HEK293 (cell line): ENCODE measurements at regions not wholly inside any gene's neighbourhood (a gene's known extent, or its start where the extent isn't known, plus 50 kb on each side); places are given as distances from the start of the nearest gene placed in this dataset.
A peak's percentile ranks its signal among the peaks of the same experiment; 100 is the strongest.

ENCODE experiments used
- CTCF ChIA-PET: fragments of 350-600 bp; formaldehyde crosslinking; extraction: SDS; loops from one replicate; lab custom pipeline; 2021; ENCODE audit warnings: antibody characterized with exemption; lab: Yijun Ruan, JAX
- POLR2A ChIA-PET: fragments of 300-600 bp; formaldehyde crosslinking; extraction: SDS; loops from one replicate; lab custom pipeline; 2020; ENCODE audit warnings: antibody characterized with exemption, inconsistent platforms; lab: Yijun Ruan, JAX
- H3K27ac ChIP-seq: fragments of 200-500 bp; sonication (Bioruptor generic); 2 replicates; pipeline ENCODE4 v1.5.1; 2014; ENCODE audit warnings: low read depth, low read length, control low read depth, inconsistent platforms; ENCODE audit errors: extremely low read depth
- H3K36me3 ChIP-seq, 2 experiments: fragments of 200-500 bp in 1 of 2; sonication (Bioruptor generic) in 1 of 2; 1 replicate in 1 of 2; 2 replicates in 1 of 2; pipeline ENCODE4 v1.5.1; 2014 to 2017; ENCODE audit warnings: inconsistent platforms in 2 of 2, low read length in 2 of 2; ENCODE audit not compliant: control insufficient read depth in 2 of 2, insufficient read depth in 1 of 2
- H3K4me1 ChIP-seq: fragments of 200-500 bp; sonication (Bioruptor generic); 2 replicates; pipeline ENCODE4 v1.5.1; 2014; ENCODE audit warnings: mild to moderate bottlenecking, low read length, inconsistent platforms; ENCODE audit not compliant: control insufficient read depth, insufficient read depth
- H3K4me3 ChIP-seq: 2 replicates; pipeline ENCODE4 v1.5.1; 2011; ENCODE audit warnings: low read depth, mild to moderate bottlenecking, control low read depth, low read length, moderate library complexity
- H3K9me3 ChIP-seq: fragments of 200-500 bp; sonication (Bioruptor generic); 2 replicates; pipeline ENCODE4 v1.5.1; 2014; ENCODE audit warnings: low read depth, low read length, inconsistent platforms; ENCODE audit not compliant: control insufficient read depth, insufficient read depth
- ATF2 ChIP-seq: fragments of 450-650 bp; formaldehyde crosslinking; IDR thresholded peaks from 2 replicates; pipeline ENCODE4 v1.5.1; 2016; ENCODE audit warnings: missing biosample characterization, missing genetic modification characterization, low read depth
- HOXD13 ChIP-seq: sonication (generic); formaldehyde crosslinking; IDR thresholded peaks from 2 replicates; pipeline ENCODE4 v1.8.0; 2022; ENCODE audit warnings: missing genetic modification reagents, borderline replicate concordance
- KLF8 ChIP-seq: fragments of 450-650 bp; formaldehyde crosslinking; IDR thresholded peaks from 2 replicates; pipeline ENCODE4 v1.5.1; 2016; ENCODE audit warnings: missing biosample characterization, missing genetic modification characterization
- PBX3 ChIP-seq: sonication (generic); formaldehyde crosslinking; IDR thresholded peaks from 2 replicates; pipeline ENCODE4 v1.8.1; 2022; ENCODE audit warnings: mild to moderate bottlenecking, moderate library complexity, missing genetic modification reagents
- SALL2 ChIP-seq: fragments of 450-650 bp; formaldehyde crosslinking; IDR thresholded peaks from 2 replicates; pipeline ENCODE4 v1.5.0; 2017; ENCODE audit warnings: missing biosample characterization, mild to moderate bottlenecking, missing genetic modification characterization, borderline replicate concordance
- WT1 ChIP-seq: fragments of 450-650 bp; formaldehyde crosslinking; IDR thresholded peaks from 2 replicates; pipeline ENCODE4 v1.5.1; 2016; ENCODE audit warnings: missing biosample characterization, missing genetic modification characterization
- ZBTB26 ChIP-seq: fragments of 450-650 bp; formaldehyde crosslinking; optimal IDR thresholded peaks from 2 replicates; pipeline ENCODE3; 2016; ENCODE audit warnings: missing biosample characterization, mild to moderate bottlenecking, missing genetic modification characterization
- ZNF18 ChIP-seq: fragments of 450-650 bp; formaldehyde crosslinking; IDR thresholded peaks from 2 replicates; pipeline ENCODE4 v1.5.1; 2016; ENCODE audit warnings: missing biosample characterization, missing genetic modification characterization
- ZNF274 ChIP-seq, 2 experiments: fragments of 200-500 bp in 1 of 2; fragments of 450-650 bp in 1 of 2; sonication (Bioruptor generic) in 1 of 2; formaldehyde crosslinking in 1 of 2; IDR thresholded peaks; 2 replicates each; pipeline versions ENCODE4 v1.5.1 to v1.6.1; 2014 to 2016; ENCODE audit warnings: borderline replicate concordance in 1 of 2, inconsistent platforms in 1 of 2, low read length in 1 of 2, missing biosample characterization in 1 of 2, missing genetic modification characterization in 1 of 2
- ZNF280D ChIP-seq: fragments of 450-650 bp; formaldehyde crosslinking; IDR thresholded peaks from 2 replicates; pipeline ENCODE4 v1.5.1; 2016; ENCODE audit warnings: missing biosample characterization, missing genetic modification characterization
- ZNF394 ChIP-seq: fragments of 450-650 bp; formaldehyde crosslinking; IDR thresholded peaks from 2 replicates; pipeline ENCODE4 v1.5.1; 2016; ENCODE audit warnings: missing biosample characterization, missing genetic modification characterization, mild to moderate bottlenecking, moderate library complexity, borderline replicate concordance
- ZNF404 ChIP-seq: fragments of 450-650 bp; formaldehyde crosslinking; IDR thresholded peaks from 2 replicates; pipeline ENCODE4 v1.5.1; 2017; ENCODE audit warnings: missing biosample characterization, missing genetic modification characterization
- ZNF433 ChIP-seq: fragments of 450-650 bp; formaldehyde crosslinking; IDR thresholded peaks from 2 replicates; pipeline ENCODE4 v1.5.1; 2016; ENCODE audit warnings: missing biosample characterization, missing genetic modification characterization, low read depth
- ZNF654 ChIP-seq: fragments of 450-650 bp; formaldehyde crosslinking; IDR thresholded peaks from 2 replicates; pipeline ENCODE4 v1.5.1; 2016; ENCODE audit warnings: low read depth, missing biosample characterization, missing genetic modification characterization
- ZNF704 ChIP-seq: fragments of 450-650 bp; formaldehyde crosslinking; IDR thresholded peaks from 2 replicates; pipeline ENCODE4 v1.5.1; 2016; ENCODE audit warnings: missing biosample characterization, missing genetic modification characterization
- ZNF768 ChIP-seq: fragments of 450-650 bp; formaldehyde crosslinking; IDR thresholded peaks from 2 replicates; pipeline ENCODE4 v1.5.1; 2018; ENCODE audit warnings: missing biosample characterization, mild to moderate bottlenecking, missing genetic modification characterization

GRCh38 chr6:103124471-103124870 is 1731.0 kb downstream of the GRIK2 start (continued):
- TF ChIP-seq ZBTB26 (tag by site-specific recombination) (no peak), ZNF274 (IDR thresholded peaks at IDR 0.05; ENCODE audit: low read length) (no peak), ZNF274 (tag by site-specific recombination; IDR thresholded peaks at IDR 0.05; ENCODE audit: borderline replicate concordance) (no peak)

- POLR2A ChIA-PET = no interaction called here
- CTCF ChIA-PET = interaction anchor here (0.6 to 3.1 kb wide), 33 partner anchors 9 to 1508 kb away, joined by 3 to 36 read pairs (median 3); no protein-coding TSS in a partner anchor
- Histone ChIP-seq H3K4me3 (no peak overlapping the region), H3K9me3 (no peaks in the 10 kb centered on the region), H3K4me1 (no peaks in the 10 kb centered on the region), H3K36me3 (no peaks in the 10 kb centered on the region), H3K27ac (no peak overlapping the region)
- TF ChIP-seq PBX3 (no peak), ZNF18 (tag by site-specific recombination) (peak; percentile 86), ZNF654 (tag by site-specific recombination) (peak; percentile 75)
Measured at GRCh38 chr6:103122766-103123601, 1729.5 kb downstream of the GRIK2 start.

GRCh38 chr6:103119056-103119455 is 1725.5 kb downstream of the GRIK2 start:
- H3K4me3 ChIP-seq = no peak overlapping the region
- no peaks in the 10 kb centered on the region for H3K4me1 ChIP-seq
- H3K36me3 ChIP-seq = no peaks in the 10 kb centered on the region
- POLR2A ChIA-PET = no interaction called here
- no peak overlapping the region for H3K27ac ChIP-seq
- H3K9me3 ChIP-seq = no peaks in the 10 kb centered on the region
- TF ChIP-seq WT1 (no peak), ATF2 (tag by site-specific recombination) (no peak), HOXD13 (CRISPR knock-in tag) (no peak), ZNF280D (tag by site-specific recombination) (no peak), ZNF704 (no peak), SALL2 (no peak), ZNF433 (tag by site-specific recombination) (no peak), KLF8 (tag by site-specific recombination) (no peak), ZNF394 (tag by site-specific recombination) (no peak), ZNF404 (tag by site-specific recombination) (no peak), ZNF768 (tag by site-specific recombination) (no peak)
- CTCF ChIA-PET = no interaction called here
